ENCODE measurements at regions not wholly inside any gene's neighbourhood (a gene's known extent, or its start where the extent isn't known, plus 50 kb on each side); places are given as distances from the start of the nearest gene placed in this dataset.

DNA sequence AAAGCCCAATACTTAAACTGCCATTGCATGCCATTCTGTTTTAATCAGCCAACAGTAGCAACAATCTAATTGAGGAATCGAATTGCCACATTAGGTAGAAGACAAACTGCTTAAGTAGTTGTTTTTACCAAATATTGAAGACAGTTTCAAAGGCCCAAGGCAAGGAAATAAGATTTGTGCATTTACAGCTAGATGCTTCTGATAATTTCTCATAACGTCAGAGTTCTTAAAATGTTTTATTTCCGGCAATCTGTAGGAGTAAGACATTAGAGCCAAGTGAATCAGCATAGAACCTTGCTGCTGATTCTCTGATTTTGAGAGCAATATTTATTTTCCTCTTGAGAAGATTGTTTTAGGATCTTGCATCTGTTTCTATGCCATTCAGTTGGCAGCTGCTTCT is 174.3 kb downstream of the RBM43 start:
- in situ Hi-C loops (cut with HindIII; ENCODE audit: low sequenced_read_pairs) = no loop called here

DNA sequence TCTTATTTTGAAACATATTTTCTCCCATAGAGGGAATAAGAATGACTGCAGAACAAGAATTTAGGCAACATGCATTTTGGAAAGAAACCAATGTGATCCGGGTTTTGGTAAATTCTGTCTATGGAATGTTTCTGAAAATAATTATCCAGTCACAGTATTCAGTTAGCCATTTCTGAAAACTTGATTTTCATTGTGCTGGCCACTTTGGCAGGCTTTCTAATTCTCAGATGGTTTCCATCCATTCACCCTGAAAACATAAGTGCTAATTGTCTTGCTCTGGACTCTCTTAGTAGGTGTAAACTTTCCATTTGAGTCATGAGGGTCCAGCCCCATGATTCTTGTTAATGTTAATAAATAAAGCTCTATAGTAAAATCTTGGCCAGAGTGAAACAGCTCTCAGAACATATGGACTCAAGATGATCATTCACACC is 176.5 kb downstream of the RBM43 start:
- in situ Hi-C loops (cut with HindIII; ENCODE audit: low sequenced_read_pairs) = no loop called here

DNA sequence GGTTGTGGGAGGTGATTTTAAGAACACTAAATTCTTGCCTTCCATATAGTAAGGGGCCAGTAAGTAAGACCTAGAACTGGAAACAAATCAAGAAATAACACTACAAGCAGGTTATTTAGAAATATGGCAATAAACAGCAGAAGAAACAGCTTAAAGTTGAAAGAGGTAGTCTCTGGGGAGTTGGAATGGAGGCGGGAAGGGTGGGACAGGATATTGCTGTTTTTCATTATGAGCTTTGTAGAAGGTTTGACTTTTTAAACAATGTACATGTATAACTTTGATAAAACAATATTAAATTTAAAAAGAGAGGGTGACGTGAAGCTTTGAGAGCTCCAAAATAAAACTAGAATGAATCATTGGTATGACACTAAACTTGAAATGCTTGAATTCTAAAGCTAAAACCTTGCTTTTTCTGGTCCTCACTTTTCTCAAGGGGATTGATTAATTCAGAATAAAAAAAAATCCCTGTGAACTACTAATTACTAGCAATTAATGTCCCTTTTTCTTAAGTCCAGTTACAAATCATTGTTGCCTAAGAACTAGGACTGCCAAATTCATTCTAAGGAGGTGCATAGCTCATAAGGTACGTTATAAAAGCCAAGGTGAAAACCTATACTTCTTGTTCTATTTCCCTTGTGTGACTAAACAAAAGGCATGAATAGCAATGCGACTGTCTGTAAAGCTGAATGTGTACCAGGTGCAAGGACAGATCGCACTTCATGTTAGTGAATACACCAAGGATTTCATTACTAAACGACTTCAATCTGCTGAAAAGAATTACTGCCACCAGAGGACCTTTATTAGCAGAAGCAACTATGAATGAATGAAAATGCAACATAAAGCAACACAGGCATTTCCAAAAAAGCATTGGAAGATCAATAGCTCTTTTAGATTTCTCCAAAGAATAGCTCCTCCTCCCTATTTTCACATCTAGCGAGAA is 177.5 kb downstream of the RBM43 start:
- in situ Hi-C loops (cut with HindIII; ENCODE audit: low sequenced_read_pairs) = no loop called here

DNA sequence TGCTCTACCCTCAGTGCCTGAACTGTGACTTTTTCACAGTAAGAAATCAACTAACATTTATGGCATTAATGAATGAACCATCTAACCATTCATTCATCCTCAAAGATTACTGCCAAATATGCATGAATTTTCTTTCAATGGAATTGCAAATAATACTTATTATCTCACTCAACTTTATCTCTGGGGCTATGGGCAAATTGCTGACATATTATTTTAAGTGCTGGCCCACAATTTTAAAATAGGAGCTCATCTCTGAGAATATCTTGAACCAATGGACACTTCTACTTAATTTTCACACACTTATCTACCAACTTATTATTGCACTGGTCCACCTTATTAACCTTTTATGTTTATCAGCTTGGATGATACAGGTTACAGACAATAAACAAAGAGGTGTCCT is 182.8 kb downstream of the RBM43 start:
- in situ Hi-C loops (cut with HindIII; ENCODE audit: low sequenced_read_pairs) = no loop called here

DNA sequence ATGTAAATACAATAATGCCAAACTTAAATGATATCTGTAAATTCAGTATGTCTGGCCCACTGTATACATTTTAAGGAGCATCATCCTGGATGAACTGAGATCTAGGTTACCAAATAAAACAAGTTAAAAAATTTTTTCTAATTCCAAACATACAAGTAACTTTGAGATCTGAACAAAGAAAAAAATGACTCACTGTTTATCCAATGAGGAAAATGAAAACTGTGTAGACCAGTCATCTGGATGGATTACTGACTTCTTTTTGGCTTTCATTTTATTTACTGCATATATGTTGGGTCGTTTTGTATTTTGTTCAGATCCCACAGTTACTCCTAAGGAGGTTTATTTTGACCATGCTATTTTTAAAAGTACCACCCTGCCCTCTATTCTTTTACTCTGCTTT is 189.8 kb downstream of the RBM43 start:
- in situ Hi-C loops (cut with HindIII; ENCODE audit: low sequenced_read_pairs) = no loop called here

DNA sequence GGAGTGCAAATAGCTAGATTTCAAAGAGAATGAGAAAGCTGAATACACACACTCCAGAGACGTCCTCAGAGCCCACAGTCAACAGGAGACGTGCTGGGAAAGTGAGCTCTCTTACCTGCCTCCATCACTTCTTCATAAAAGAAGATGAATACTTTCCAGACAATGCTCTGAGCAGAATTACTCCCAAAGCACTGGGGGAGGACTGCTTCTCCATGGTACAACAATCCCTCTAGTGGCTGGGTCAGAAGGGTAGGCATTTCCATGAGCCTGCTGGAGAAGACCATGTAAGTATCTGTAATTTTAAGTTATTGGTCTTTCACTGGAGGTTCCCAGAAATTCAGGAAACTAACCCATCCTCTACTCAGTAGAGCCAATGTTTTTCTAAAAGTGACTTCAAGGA is 190.3 kb downstream of the RBM43 start:
- in situ Hi-C loops (cut with HindIII; ENCODE audit: low sequenced_read_pairs) = no loop called here

DNA sequence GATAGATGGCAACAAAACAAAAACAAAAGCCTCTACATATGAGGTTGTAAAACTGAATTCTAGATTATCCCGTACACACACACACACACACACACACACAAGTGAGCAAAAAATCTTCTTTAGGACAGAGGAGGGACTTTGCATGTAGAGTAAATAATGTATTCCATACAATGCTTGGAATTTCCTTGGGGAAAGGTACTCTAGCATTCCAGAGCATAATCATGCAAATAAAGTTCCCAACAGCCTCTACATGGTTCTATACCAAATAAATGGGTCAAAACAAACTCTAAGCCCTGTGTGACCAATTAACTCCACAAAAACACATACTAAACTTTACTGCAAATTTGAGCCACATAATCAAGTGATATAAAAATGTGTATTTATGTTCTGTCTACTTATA is 191.4 kb downstream of the RBM43 start:
- in situ Hi-C loops (cut with HindIII; ENCODE audit: low sequenced_read_pairs) = no loop called here

DNA sequence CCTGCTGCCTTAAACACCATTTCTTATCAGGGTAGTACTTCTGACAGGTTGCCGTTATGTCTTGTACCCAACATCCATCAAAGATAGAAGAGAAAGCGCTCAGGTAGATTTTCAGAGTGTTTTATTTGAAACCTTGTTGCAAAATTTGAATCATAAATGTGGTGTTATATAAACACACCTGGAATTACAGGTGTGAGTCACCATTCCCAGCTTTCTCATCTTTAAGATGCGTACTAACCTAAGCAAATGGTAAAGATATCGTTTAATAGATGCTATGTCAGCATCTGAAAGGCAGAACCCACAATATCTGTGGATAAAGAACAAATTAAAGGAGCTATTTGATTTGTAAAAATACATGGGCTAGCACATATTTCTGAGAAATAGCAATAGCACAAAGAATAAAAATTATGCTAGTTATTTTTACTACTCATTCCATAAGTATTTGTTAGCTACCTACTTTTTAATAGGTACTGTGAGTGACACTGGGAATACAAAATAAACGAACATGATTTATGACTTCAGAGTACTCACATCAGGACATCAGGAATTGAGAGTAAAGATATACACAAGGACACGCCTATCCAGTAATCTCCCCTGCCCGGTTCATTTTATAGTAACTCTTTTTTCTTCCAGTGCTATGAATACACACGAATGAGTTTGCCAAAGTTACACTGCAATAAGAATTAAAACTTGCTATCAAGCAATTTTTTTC is 193.8 kb downstream of the RBM43 start:
- in situ Hi-C loops (cut with HindIII; ENCODE audit: low sequenced_read_pairs) = loop anchor here (5.0 kb wide), 1 partner anchor 36 kb away; no protein-coding TSS in a partner anchor

DNA sequence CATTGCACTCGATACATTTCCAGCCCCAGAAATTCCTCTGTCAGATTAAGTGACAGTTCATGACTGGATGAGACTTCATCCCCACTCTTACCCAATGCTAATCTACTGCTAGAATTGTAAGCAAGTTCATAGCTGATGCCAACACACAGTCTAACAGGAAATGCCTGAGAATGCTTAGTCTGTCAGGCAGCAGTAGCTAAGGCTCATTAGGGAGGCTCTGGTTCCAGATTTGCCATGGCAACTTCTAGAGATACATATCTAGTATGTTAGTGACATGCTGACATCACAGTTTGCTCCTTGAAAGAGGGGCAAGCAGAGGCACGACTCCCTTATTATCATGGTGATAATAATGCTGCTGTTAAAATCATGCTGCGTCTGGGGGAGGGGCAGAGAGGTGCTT is 198.4 kb downstream of the RBM43 start:
- in situ Hi-C loops (cut with HindIII; ENCODE audit: low sequenced_read_pairs) = no loop called here

DNA sequence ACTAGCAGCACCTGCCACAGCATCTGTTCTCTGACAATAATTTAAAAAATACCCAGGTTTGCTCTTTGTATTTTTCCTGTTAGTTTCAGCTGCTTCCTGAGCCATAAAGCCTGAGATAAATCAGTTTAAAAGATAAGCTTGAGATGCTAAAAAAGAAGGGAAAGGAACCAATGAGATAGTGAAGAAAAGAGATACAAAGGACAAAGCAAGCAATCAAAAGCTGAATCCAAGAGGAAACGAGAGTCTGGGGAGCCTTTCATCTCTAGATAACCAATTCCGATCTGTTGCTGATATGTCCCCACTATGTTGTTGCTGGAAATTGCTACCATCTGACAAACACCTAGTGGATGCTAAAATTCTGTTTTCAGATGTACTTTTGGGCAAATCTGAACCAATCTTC is 201.4 kb downstream of the RBM43 start:
- in situ Hi-C loops (cut with HindIII; ENCODE audit: low sequenced_read_pairs) = no loop called here

DNA sequence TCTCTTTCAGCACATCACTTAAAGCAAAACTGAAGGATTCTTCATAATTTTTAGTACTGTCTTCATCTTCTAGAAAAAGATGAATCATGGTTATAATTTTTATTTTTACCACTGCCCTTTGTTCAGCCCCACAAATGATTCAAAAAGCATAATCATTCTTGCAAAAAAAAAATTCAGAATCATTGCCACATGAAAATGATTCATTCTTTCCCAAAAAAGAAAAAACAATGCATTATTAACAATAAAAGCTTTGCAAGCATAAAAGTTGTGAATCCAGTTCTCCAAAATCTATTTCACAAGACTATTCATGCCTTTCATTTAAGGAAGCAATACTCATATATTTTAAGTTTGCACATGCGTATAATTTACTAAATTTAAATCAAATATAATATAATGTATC is 204.8 kb downstream of the RBM43 start:
- in situ Hi-C loops (cut with HindIII; ENCODE audit: low sequenced_read_pairs) = no loop called here

DNA sequence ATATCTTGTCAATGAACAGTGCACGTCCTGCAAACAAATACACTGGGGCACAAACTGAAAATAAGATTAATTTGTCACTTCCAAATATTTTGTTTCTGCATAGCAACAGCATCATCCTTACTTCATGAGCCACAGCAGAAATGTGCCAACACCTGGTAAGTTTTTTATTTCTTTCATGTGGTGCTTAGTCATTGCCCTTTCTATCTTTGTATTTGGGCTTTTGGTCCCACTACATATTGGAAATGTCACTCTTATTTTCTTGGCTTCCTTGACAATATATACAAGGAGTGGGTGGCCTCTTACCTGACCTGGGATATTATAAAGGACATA is 208.0 kb downstream of the RBM43 start:
- in situ Hi-C loops (cut with HindIII; ENCODE audit: low sequenced_read_pairs) = no loop called here

DNA sequence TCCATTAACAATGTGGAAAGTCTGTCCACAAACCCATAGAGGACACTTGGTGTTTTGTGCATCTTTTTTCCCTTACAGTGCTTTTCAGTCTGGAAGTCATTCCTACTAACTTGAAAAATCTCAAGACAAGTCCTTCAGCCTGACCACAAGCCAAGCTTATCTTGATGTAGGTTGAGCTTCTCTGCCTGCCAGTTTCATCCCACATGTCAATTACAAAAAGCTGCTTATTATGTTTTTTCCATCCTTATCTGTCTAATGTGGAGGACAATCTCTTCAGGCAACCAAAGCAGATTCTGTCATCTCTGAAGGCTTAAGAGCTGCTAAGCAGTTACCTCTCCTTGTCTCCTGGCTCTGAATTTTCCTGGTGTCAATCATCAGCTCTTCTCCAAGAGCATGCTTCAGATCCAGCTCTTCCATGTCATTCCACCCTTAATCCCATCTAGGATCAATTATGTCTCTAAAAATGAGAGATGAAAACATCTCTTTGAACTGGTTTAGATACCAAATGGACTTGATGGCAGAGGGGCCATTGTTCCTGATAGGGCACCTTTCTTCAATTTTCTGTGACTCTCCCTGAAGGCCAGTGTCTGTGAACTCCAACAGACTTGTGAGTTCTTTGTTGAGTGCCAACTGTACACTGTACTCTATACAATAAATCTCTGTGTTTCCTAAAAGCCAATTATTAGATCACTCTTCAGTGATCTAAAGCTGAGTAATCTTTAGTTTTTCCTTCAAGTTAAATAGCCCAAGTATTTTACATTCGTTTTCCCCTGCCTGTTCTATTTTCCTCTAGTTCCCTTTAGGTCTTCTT is 208.6 kb downstream of the RBM43 start:
- in situ Hi-C loops (cut with HindIII; ENCODE audit: low sequenced_read_pairs) = no loop called here

DNA sequence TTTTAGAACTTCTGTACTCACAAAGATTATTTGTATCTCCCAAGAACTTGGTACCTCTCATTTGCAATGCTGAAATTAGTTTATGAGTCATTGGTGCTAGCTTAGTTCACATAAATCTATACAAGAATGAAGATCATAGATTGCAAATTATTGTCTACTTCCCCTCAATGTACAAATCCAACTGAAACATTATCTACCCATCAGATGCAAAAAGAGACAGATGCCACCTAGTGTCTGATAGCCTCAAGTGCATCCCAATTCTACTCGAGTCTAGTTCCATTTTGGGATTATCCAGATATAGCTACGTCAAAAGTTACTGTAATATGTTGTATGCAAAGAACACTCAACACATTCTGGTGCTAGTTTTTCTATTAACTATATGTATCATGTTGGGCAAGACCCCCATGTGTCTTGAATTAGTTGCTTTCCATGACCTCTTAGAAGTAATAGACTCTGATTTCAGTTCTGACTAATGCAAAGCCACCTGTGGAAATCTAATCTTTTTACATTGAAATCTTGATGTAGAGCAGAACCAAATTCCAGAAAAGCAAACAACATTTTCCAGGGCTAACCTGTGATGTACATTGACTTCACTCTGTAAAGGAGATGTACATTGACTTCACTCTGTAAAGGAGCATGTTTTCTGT is 210.0 kb downstream of the RBM43 start:
- in situ Hi-C loops (cut with HindIII; ENCODE audit: low sequenced_read_pairs) = no loop called here

DNA sequence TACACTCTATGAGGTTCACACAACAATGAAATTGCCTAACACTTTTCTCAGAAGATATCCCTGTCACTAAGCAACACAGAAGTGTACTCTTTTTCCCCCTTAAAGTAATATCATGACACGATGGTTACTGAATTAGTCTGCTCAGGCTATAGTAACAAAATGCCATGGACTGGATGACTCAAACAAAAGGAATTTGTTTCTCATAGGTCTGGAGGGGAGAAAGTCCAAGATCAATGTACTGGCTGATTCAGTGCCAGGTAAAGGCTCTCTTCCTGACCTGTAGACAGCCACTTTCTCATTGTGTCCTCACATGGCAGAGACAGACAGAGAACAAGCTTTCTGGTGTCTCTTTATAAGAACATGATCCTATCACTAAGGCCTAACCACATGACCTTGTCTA is 211.9 kb downstream of the RBM43 start:
- in situ Hi-C loops (cut with HindIII; ENCODE audit: low sequenced_read_pairs) = no loop called here

DNA sequence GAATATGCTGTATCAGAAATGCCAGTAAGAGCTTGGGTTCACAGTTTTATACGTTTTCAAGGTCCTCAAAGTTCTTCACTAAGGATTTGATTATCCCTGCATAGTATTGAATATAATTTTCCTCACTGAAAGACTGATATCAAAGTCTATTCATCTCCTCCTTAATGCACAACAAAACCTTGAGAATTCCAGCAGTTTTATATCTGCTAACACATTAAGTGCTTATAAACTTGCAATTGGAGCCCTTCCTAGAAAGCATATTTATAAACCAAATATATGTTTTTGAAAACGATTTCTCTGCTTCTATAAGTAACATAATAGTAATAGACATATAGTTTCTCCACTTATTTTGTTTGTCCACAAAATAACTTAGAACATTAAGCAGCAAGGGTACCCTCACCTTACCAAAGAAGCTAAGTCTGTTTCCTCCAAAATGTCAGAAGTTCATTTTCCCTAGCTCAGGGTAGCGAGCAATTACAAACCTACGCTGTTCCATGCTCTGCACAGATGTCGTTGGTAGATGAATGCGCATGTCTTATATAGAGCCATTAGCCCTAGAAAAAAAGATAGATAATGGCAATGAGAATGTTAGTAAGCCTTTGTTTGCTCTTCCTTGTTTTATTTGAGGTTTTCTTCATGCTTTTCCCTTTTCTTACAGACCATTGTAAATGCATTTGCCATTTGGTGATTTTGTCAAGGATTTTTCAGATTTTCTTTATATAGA is 213.2 kb downstream of the RBM43 start:
- in situ Hi-C loops (cut with HindIII; ENCODE audit: low sequenced_read_pairs) = no loop called here

DNA sequence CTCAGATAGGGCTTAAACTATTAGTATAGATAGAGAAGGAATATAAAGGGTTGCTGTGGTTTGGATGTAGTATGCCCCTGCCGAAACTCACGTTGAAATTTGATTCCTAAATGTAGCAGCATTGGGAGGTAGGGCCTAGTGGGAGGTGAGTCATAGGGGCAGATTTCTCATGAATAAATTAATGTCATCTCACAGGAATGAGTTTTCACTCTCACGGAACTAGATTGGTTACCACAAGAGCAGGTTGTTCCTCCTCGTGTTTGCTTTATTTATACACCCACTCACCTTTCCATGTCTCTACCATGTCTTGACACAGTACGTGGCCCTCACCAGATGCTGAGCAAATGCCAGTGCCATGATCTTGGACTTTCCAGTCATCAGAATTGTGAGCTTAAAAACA is 218.2 kb downstream of the RBM43 start:
- in situ Hi-C loops (cut with HindIII; ENCODE audit: low sequenced_read_pairs) = no loop called here

DNA sequence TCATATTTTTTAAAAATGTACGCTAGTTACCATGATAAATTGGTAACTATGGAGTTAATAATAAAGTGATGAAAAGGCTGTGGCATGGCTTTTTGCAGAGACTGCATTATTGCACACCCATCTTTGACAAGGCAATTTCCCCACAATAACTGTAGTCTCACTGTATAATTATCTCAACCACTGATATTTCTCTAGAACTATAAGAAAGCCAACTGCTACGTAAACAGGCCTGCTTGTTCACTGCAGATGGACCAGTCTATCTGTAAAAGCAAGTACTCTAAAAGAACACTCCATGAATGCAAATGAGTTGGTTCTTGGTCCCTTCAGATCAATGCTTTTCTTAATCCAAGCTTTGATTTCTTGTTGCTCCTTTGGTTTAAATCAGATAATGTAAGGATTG is 218.7 kb downstream of the RBM43 start:
- in situ Hi-C loops (cut with HindIII; ENCODE audit: low sequenced_read_pairs) = no loop called here

DNA sequence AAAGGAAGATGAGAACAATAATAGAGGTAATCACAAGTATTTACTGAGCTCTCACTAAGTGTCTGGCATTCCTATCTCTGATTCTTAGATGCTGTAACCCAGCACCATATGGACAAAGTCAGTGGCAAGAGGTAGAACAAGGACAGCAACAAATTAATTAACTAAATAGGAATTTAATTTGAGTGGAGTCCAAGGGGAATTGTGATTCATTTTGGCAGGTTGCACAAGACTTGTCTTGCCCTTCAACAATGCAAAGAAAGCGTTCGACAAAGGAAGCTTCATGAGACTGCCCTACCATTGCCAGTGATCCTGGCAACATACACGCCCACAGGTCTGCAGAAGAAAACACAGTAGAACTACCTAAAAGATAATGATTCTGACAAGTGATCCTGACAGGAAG is 221.6 kb downstream of the RBM43 start:
- in situ Hi-C loops (cut with HindIII; ENCODE audit: low sequenced_read_pairs) = no loop called here

DNA sequence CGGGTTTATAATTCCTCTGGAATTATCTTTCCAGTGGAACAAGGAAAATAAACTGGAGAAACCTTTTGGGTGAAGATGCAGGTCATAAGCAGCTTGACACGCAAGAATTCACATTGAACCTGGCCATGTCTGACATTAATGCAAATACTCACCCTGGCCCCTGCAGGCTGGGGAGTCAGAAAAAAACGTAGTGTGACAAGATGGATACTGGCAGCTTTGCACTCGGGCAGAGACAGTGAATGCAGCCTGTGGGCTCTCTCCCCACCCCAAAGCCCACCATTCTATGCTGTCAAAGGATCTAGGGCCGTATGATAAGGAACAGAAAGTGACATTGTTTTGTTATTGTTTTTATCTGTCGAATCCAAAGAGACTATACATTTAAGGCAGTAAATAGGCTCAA is 223.1 kb downstream of the RBM43 start:
- in situ Hi-C loops (cut with HindIII; ENCODE audit: low sequenced_read_pairs) = no loop called here

Measured in DLD1 (cell line).